HL-60/S4 treated with phorbol 12-myristate 13-acetate at 8.2 ng/mL for 4 days and 3 days (cell line): ENCODE measurements at regions not wholly inside any gene's neighbourhood (a gene's known extent, or its start where the extent isn't known, plus 50 kb on each side); places are given as distances from the start of the nearest gene placed in this dataset.
"Not testable (repeated sequence)": the region's sequence is repeated elsewhere in the genome, so short reads cannot be mapped to it uniquely, and the experiment has no call there.

ENCODE experiments used
- in situ Hi-C: fragments of 300-500 bp; cut with MboI; formaldehyde crosslinking; loops from 2 replicates; pipeline ENCODE4 v1.15.0; 2022; ENCODE audit warnings: low sequenced_read_pairs

DNA sequence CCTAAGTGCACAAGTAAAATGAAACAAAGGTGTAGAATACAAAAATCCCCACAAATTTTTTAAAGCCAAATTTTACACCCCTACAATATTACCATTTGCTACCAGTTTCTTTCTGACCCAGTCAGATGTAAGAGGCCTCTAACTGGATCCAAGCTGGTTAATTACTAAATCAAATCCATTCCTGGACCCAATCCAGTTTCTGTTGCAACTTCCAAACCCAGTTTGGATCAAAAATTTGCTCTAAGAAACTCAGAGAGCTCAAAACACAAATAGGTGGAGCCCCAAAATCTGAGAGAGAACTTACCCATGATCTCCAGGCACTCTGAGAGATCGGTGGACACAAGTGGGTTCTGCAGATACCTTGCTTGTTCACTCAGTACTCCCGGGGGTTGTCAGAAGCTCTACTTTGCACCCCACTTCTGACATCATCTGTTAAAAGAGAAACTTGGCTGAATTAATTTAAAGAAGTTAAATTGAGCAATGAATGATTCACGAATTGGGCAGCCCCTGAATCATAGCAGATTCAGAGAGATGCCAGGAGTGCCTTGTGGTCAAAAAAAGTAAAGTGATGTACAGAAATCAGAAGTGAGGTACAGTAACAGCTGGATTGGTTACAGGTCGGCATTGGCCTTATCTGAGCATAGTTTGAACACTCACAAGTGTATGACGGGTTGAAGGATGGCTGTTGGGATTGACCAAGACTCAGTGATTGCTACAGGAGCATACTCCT is 448.0 kb downstream of the KCNT2 start:
- in situ Hi-C loops: no loop called here

DNA sequence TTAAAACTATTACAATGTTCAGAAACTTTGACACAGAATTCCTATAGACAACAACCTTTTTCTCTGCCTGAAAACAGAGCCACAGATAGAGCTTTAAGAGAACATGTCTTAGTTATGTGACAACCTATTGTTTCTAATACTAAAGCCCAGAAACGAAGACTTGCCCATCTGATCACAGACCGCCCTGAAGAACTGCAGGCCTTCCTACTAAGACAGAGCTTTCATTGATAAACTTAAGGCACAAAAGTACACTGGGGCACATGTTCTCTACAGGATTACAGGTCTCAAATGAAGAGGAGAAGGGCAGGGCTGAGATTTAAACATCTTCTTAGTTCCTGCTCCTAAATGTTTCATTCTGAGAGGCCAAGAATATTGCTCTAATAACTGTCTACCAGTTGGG is 452.7 kb downstream of the KCNT2 start:
- in situ Hi-C loops: no loop called here

DNA sequence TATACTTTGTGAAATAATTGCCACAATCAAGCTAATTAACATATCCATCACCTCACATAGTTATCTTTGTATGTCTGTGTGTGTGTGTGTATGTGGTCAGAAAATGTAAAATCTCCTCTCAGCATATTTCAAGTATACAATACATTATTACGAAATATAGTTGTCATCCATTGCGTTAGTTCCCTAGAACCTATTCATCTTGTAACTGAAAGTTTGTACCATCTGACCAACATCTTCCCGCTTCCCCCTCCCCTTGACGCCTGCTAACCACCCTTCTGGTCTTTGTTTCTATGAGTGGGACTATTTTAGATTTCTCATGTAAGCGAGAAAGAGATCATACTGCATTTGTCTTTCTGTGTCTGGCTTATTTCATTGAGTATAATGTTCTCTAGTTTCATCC is 455.3 kb downstream of the KCNT2 start:
- in situ Hi-C loops: no loop called here

DNA sequence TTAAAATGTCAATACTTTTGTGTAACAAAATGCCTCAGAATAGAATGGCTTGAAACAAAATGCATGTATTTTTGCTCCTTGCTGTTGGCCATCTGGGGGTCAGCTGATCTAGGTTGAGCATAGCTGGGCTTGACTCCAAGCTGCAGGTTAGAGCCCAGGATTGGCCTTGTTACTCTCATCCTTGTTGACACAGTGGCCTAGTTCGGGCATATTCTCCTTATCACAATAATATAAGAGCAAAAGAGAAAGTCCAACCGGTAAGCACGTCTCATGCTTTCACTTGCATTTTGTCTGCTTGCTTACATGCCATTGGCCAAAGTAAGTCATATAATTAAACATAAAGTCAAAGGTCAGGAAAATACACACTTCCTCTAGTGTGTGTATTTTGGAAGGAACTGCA is 456.2 kb downstream of the KCNT2 start:
- in situ Hi-C loops: no loop called here

DNA sequence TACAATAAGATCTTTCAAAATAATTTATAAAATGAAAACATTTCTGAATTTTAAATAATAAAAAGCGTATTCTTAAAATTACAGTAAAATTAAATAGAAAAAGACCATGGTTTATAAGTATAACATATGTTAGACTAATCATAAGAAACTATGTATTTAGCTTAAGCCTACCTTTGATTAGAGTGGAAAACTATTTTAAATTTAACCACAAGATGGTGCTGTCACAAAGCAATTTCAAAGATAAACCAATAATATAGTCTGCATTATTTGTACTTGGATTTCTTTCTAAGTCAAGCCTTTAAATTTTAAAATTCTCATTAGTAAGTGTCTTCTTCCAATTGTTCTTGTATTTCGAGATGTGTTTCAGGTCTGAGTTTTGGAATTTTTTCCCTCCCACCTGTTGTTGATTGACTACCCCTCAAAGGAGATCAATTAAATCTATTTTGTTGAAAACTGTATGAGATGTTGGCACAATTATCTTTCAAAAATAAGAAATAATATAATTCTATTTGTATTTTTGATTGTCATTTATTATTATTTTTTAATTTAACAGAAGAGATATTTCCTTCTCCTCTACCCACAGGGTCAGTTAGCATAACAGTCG is 459.8 kb downstream of the KCNT2 start:
- in situ Hi-C loops: loop anchor here (25.0 kb wide), 1 partner anchor 514 kb away; the partner anchor contains the start of gene CFH

DNA sequence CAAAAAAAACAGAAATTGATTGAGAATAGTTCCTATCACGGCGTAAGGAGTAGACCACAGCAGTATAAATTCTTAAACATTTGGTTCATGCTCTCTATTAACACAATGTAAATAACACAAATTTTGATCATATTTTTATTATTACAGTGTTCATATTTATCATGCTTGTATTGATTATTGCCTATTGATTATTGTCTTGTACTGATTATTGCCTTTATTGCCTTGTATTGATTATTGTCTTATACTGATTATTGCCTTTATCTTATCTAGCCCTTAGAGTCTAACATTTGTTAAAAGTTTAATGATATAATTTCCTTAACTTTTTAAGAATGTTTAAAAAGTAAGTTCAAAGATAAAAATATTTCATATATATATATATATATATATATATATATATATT is 460.7 kb downstream of the KCNT2 start:
- in situ Hi-C loops: loop anchor here (25.0 kb wide), 1 partner anchor 515 kb away; the partner anchor contains the start of gene CFH

DNA sequence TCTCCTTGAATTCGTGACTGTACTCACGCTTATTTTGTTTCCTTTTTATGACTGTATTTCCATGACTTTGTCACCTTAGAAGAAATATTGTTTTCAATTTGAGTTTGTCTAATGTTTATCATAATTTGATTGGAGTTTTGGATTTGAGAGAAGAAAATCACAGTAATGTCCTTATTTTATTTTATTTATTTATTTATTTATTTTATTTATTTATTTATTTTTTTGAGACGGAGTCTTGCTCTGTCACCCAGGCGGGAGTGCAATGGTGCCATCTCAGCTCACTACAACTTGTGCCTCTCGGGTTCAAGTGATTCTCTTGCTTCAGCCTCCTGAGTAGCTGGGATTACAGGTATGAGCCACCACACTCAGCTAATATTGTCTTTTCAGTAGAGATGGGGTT is 463.1 kb downstream of the KCNT2 start:
- in situ Hi-C loops: loop anchor here (25.0 kb wide), 1 partner anchor 517 kb away; the partner anchor contains the start of gene CFH

DNA sequence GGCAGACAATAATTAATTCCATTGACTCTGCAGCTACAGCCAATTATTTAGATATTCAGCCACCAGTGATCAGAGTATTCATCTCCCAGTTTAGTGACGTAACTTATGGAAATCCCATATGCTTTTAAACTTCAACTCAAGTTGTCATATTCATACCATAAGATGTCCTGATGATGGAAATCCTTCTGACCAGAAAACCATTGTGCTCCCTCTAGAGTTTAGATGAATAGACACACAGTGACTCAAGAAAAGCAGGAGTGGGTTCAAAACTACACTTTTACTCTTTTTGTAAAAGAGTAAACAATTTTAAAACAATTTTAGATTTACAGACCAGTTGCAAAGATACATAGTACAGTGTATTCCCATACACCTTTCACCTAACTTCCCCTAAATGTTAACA is 463.7 kb downstream of the KCNT2 start:
- in situ Hi-C loops: loop anchor here (25.0 kb wide), 1 partner anchor 518 kb away; the partner anchor contains the start of gene CFH

DNA sequence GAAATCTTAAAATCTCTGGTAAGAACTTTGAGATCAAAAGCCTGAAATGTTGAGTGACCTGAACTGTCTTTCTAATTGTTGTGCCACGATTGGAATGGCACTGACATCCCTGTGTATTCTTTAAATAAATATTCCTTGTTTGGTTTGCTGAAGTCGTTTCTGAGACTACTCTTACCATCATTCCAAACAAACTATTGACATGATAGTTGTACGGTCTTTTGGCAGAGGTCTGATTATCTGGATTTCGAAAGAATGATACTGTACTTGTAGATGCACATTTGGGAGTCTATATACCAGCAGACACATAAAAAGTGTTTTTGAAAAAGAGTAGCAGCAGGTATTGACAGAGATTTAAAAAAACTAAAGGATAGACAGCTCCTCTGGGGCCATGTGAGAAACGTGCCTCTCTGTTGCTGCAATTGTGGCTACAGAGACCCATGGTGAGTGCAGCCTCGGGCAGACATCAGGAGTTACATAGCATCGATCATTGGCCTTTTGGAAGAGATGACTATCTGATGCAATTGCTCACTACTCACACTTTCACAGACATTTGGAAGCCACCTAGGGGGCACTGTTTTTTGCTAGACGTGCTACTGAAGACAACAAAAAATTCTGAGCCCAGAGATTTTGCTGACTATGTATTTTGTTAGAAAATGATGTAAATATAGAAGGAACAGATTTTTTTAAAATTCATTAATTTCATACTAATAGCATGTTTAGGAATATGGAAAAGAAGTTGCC is 464.5 kb downstream of the KCNT2 start:
- in situ Hi-C loops: loop anchor here (25.0 kb wide), 1 partner anchor 519 kb away; the partner anchor contains the start of gene CFH

DNA sequence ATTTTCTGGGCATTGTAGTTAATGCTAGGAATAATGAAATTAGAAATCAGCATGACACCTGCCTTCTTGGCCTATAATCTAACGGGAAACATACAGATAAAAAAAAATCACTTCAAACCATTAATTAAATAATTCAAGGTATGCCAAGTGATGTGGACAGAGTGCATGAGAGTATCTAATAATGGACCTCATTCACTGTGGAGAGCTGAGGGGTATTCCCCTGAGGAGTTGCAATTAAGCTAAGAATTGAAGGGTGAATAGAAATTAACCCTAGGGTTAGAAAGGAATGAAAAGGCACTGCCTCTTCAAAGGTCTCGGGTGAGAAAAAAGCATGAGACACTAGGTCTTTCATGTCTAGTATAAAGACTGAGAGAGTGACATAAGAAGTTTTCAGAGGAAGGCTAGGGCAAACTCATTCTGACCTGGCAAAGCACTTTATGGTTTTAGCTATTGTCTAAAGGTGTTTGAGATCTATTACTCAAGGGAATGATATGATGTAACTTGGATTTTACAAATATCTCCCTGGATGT is 466.1 kb downstream of the KCNT2 start:
- in situ Hi-C loops: loop anchor here (25.0 kb wide), 1 partner anchor 520 kb away; the partner anchor contains the start of gene CFH

DNA sequence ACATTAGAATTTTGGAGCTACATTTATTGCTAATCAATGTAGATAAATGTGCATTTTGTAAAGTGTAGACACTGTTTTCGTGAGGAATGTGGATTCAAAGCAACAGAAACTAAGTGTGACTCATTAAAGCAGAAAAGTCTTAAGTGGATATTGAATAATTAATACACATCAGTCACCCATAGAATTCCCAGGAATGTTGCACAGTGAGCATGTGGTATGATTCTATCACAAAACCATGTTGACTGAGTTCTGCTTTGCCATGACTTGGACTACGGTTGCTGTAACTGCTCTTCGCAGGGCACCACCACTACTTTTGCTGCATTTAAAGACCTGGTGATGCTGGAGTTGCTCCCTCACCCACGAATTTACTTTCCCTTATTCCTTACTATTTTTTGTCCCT is 471.8 kb downstream of the KCNT2 start:
- in situ Hi-C loops: loop anchor here (25.0 kb wide), 1 partner anchor 526 kb away; the partner anchor contains the start of gene CFH

DNA sequence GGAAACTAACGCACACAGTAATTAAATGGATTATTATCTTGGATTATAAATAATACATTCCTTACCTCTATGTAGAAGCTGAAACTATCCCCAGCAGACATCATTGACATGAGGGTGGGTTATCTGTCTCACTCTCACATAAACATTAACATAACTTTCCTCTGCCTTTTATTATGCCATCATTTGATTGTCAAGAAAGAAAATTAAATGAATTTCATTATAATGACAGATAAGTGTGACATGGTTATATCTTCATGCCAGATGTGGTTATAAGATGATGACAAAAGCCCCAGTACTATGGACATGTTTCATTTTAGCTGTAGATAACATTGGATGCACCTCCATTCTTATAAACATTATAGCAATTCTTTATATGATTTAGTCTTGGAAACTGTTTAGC is 476.5 kb downstream of the KCNT2 start:
- in situ Hi-C loops: loop anchor here (25.0 kb wide), 1 partner anchor 531 kb away; the partner anchor contains the start of gene CFH

DNA sequence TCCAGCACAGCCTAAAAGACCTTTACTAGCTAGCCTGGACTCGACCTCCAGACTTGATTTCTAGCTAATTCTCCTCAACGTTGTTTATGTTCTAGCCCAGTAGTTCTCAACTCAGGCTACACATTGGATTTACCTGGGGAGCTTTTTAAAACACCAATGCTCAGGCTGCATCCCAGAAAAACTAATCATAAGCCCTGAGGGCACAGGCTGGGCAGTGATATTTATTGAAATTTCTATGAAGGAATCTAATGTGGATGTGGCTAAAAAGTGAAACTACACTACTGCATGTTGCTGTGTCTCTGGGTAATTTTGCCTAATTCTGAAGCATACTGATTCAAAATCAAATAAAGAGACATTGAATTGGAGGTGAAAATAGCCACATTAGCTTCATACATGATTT is 479.4 kb downstream of the KCNT2 start:
- in situ Hi-C loops: loop anchor here (25.0 kb wide), 1 partner anchor 533 kb away; the partner anchor contains the start of gene CFH

DNA sequence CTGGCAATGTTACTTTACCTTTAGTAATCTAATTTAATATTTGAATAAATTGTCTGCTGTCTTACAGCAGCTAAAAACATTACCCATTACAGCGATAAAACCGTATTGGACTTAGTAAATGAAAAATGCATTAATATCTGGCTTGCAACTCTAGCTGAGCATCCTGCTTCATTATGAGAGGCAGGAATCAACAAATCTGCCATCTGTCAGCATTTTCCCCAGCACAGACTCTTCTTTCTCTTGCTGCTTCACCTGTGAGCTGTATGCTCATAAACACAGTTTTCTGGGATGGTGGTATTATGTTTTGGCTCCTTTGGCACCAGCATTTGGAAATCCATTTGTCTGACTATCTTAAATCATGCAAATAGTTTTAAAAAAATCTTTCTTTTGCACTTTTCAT is 487.1 kb downstream of the KCNT2 start:
- in situ Hi-C loops: no loop called here

DNA sequence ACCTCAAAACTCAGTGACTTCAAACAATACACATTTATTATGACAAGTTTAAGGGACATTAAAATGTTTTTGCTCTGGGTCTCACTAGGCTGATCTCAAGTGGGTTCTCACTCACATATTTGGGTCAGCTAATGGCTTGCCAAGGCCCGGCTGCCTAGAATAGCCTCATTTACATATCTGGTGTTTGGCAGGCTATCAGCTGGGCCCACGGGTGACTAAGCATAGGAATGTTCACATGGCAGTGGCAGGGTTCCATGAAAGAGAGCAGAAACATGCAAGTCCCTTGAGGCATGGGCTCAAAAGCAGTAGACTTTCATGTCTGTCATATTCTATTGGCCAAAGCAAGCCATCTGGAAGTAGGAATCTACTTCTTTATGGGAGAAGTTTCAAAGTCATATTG is 492.6 kb downstream of the KCNT2 start:
- in situ Hi-C loops: no loop called here

DNA sequence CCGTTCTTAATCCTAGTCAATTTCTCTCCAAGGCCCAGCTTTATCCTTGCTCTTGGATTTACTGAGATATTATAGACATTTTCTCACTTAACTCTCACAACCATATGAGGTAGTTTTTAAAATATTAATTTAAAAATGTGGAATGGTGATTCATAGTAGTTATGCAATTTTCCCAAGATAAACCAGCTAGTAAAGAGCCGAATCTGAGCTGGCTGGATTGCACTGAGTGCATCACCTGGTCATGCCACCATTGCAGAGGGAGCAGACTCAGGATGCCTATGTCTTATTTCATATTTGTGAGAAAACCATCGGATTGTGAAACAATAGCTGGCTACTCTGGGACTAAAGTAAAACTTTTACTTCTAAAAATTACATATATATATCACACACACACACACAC is 494.0 kb downstream of the KCNT2 start:
- in situ Hi-C loops: no loop called here

DNA sequence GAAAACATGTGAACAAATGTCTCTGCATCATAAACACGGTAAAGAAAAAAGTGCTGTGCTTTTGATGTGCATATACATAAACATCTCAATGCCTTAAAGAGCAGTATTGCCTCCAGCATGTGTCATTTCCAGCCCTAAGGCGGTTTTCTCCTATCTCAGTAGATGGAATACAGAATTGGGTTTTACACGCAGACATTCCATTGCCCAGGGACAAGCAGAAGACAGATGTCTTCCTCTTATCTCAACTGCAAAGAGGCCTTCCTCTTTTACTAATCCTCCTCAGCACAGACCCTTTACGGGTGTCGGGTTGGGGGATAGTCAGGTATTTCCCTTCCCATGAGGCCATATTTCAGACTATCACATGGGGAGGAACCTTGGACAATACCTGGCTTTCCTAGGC is 499.2 kb downstream of the KCNT2 start:
- in situ Hi-C loops: not testable (repeated sequence)

DNA sequence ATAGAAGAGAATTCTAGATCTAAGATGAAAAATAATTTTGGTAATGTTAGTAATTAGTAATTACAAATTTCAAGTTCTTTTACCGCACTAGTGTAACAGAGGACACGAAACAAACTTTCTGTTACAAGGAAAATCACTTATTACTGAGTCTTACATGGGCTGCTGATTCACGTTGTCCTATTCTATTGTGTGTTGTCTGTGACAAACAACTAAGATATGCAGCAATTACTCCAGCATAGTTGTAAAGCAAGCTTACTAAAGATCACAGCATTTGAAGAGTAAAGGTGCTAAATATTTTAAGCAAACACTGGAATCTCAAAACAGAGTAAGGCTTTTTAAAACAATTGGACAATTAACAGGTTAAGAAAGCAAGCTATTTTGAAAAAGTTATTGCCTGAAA is 502.3 kb downstream of the KCNT2 start:
- in situ Hi-C loops: no loop called here

DNA sequence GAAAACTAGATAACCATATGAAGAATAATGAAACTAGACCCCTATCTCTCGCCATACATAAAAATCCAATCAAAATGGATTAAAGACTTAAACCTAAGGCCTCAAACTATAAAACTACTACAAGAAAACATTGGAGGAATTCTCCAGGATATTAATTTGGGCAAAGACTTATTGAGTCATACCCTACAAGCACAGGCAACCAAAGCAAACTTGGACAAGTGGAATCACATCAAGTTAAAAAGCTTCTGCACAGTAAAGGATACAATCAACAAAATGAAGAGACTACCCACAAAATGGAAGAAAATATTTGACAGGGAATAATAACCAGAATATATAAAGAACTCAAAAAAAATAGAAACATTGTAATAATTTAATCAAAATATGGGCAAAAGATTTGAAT is 505.4 kb downstream of the KCNT2 start:
- in situ Hi-C loops: no loop called here

DNA sequence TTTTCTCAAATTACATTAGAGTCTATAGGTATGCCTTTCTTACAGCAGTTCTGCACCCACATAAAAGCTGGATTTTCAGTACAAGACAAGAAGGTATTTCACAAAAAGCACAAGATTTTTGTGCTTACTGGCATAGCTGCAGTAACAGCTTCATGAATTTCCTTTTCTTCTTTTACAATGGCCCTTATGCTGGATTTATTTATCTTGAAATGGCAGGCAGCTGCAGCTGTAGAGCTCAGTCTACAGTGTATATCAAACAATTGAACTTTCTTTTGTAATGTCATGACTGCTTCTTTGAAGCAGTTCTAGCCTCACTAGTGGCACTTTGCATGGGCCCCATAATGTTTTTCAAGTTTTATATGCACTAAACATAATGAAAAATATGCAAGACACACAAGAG is 510.2 kb downstream of the KCNT2 start:
- in situ Hi-C loops: no loop called here

DNA sequence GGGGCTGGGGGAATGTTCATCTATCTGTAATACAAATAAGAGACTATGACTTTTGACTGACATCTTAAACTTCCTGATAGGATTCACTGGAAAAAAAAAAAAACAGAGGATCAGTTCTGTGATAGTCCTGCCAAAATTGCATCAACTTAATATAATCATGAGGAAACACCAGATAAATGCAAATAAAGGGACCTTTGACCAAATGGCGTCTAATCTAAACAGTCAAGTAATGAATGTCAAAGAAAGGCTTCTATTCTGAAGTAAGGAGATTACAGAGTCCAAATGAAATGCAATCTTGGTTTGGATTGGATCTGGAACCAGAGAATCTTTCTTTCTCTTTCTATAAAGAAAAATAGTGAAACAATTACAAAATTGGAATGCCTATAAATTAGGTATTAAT is 513.4 kb downstream of the KCNT2 start:
- in situ Hi-C loops: no loop called here
